Upper lobe of left lung (tissue), 4 donors: ENCODE measurements at regions not wholly inside any gene's neighbourhood (a gene's known extent, or its start where the extent isn't known, plus 50 kb on each side); places are given as distances from the start of the nearest gene placed in this dataset.

Source experiments
- EP300 ChIP-seq, 4 donors: sonication (generic); formaldehyde crosslinking; IDR thresholded peaks; one replicate each; pipeline ENCODE4 v1.5.1; 2017; ENCODE audit warnings: antibody characterized with exemption in 4 of 4, control low read depth in 2 of 4
- POLR2A ChIP-seq, 4 donors: fragments of 450-650 bp; IDR thresholded peaks; one replicate each; pipeline ENCODE4 v1.5.1; 2016 to 2017; ENCODE audit warnings: antibody characterized with exemption in 4 of 4, mild to moderate bottlenecking in 2 of 4
- POLR2AphosphoS5 ChIP-seq, 2 donors: sonication (generic); formaldehyde crosslinking; IDR thresholded peaks; one replicate each; pipeline ENCODE4 v1.5.1; 2017; ENCODE audit warnings: antibody characterized with exemption in 2 of 2
- TF ChIP-seq, protein P1 (sequence below), 6 experiments: fragments of 450-650 bp in 4 of 6; fragments of 200-600 bp in 2 of 6; sonication (generic) in 2 of 6; IDR thresholded peaks; one replicate each; pipeline ENCODE4 v1.5.1; 2016 to 2019; ENCODE audit warnings: antibody characterized with exemption in 6 of 6

DNA sequence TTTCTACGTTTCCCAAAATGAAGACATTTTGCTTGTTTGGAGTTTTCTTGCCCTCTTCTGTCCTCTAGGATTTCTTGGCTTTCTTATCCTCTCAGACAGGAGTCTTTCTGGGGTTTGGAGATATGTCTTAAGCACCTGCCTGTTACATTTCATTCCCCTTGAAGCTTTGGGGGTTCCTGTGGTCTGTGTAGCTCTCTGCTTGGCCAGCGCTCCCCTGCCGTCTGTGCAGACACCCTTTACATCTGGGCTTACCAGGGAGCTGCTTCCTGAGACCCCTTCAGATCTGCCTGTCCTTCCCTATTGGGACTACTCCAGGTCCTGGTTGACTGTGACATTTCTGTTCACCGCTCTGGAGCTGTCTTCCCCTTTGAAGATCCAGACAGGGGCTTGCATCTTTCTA, 171.9 kb upstream of the CSF3R start:
- no peak for TF ChIP-seq POLR2A (IDR thresholded peaks at IDR 0.05)
- TF ChIP-seq, protein P1, sequence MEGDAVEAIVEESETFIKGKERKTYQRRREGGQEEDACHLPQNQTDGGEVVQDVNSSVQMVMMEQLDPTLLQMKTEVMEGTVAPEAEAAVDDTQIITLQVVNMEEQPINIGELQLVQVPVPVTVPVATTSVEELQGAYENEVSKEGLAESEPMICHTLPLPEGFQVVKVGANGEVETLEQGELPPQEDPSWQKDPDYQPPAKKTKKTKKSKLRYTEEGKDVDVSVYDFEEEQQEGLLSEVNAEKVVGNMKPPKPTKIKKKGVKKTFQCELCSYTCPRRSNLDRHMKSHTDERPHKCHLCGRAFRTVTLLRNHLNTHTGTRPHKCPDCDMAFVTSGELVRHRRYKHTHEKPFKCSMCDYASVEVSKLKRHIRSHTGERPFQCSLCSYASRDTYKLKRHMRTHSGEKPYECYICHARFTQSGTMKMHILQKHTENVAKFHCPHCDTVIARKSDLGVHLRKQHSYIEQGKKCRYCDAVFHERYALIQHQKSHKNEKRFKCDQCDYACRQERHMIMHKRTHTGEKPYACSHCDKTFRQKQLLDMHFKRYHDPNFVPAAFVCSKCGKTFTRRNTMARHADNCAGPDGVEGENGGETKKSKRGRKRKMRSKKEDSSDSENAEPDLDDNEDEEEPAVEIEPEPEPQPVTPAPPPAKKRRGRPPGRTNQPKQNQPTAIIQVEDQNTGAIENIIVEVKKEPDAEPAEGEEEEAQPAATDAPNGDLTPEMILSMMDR (IDR thresholded peaks at IDR 0.05), result no peak
- TF ChIP-seq POLR2AphosphoS5 (IDR thresholded peaks at IDR 0.05), result no peak
- TF ChIP-seq EP300 (IDR thresholded peaks at IDR 0.05), result no peak
